GM18867 (cell line): ENCODE measurements at regions not wholly inside any gene's neighbourhood (a gene's known extent, or its start where the extent isn't known, plus 50 kb on each side); places are given as distances from the start of the nearest gene placed in this dataset.

ENCODE experiments used
- ATAC-seq: cut with Tn5 transposase; IDR thresholded peaks from one replicate; pipeline ENCODE4 v1.9.1; 2021; ENCODE audit warnings: mild to moderate bottlenecking, moderate library complexity; ENCODE audit not compliant: unreplicated experiment

DNA sequence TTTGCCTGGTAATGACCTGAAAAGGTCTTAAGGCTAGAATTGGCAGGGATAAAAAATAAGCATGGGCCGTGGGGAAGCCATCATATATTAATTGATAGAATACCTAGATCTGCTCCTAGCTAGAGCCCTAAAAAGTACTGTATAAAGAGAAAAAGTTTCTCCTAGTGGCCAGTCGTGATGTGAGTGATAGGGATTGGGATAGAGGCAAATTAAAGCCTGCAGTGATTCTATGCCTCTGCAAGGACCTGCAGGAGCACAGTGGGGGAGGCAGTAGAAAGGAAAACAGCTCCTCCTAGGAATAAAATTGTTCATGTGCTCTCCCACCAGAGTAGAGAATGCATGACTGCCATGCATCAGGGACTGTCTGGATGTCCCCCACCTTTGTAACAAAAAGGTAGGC is 56.2 kb upstream of the FTMT start:
- no peak for ATAC-seq

DNA sequence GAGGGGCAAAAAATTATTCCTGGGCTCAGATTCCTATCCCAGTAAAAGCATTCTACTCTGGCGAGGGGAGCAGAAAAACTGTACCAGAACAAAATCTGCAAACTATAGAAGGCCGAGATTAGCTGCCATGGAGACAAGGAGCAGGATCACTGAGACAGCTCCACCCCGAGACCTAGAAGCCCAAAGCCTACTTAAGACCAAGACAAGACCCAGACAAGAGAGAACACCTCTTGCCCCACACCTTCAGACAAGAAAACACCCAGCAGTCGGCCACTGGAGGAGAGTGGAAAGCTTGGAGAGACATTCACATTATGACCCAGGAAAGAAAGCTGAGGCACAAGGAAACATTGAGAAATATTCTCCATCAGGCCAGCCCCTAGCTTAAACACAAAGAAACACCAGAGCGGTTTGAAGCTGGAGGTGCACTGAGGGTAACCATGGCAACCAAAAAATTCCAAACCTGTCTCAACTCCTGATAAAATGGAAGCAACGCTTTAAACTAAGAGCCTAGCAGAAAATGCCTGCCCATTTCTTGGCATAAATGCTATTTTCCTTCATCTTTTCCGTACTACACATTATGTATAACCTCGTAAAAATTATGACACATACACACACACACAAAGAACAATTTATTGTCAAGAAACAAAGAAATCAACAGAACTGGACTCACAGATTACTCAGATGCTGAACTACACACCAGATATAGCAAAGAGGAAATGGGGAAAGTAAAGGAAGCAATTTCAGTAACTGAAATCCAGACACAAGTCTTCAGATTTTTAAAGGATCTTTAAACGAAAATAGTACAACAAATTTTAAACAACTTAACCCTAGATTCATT is 53.8 kb upstream of the FTMT start:
- no peak for ATAC-seq
